HG03378 (cell line): ENCODE measurements at regions not wholly inside any gene's neighbourhood (a gene's known extent, or its start where the extent isn't known, plus 50 kb on each side); places are given as distances from the start of the nearest gene placed in this dataset.

Experiments used
- ATAC-seq: cut with Tn5 transposase; IDR thresholded peaks from one replicate; pipeline ENCODE4 v1.9.1; 2021; ENCODE audit warnings: mild to moderate bottlenecking, moderate library complexity; ENCODE audit not compliant: unreplicated experiment

GRCh38 chr4:145251391-145251790, 71.0 kb upstream of the OTUD4 start:
- ATAC-seq: no peak

GRCh38 chr4:145248971-145249370, 68.6 kb upstream of the OTUD4 start:
- ATAC-seq: no peak

GRCh38 chr4:145248502-145248901, 68.1 kb upstream of the OTUD4 start:
- ATAC-seq: no peak

GRCh38 chr4:145234091-145234706, 53.8 kb upstream of the OTUD4 start:
- peak; percentile 99 for ATAC-seq

- no peak for ATAC-seq
These were observed 51.7 kb upstream of the OTUD4 start for GRCh38 chr4:145231906-145232700.

- no peak for ATAC-seq
These were observed 50.3 kb upstream of the OTUD4 start for GRCh38 chr4:145230726-145231125.
